Immature natural killer cell (primary cell): ENCODE measurements at regions not wholly inside any gene's neighbourhood (a gene's known extent, or its start where the extent isn't known, plus 50 kb on each side); places are given as distances from the start of the nearest gene placed in this dataset.

ENCODE experiments used
- DNase-seq, 3 donors: peaks; one replicate each; pipeline ENCODE4 v3.0.0; 2022; ENCODE audit warnings: mixed read lengths in 1 of 3
- H3K27ac Mint-ChIP-seq, 6 donors: one replicate each; pipeline ENCODE4 v1.8.0; 2020; ENCODE audit warnings: mixed read lengths in 6 of 6, mild to moderate bottlenecking in 5 of 6, inconsistent platforms in 4 of 6, moderate library complexity in 3 of 6
- H3K27me3 Mint-ChIP-seq, 3 donors: one replicate each; pipeline ENCODE4 v1.8.0; 2020 to 2021; ENCODE audit warnings: low read depth in 3 of 3, mild to moderate bottlenecking in 3 of 3, mixed read lengths in 3 of 3, moderate library complexity in 3 of 3, inconsistent platforms in 1 of 3
- H3K36me3 Mint-ChIP-seq, 3 donors: one replicate each; pipeline ENCODE4 v1.8.0; 2020; ENCODE audit warnings: mixed read lengths in 3 of 3, inconsistent platforms in 2 of 3, mild to moderate bottlenecking in 2 of 3
- H3K4me1 Mint-ChIP-seq, 2 donors: one replicate each; pipeline ENCODE4 v1.8.0; 2020; ENCODE audit warnings: inconsistent platforms in 2 of 2, mild to moderate bottlenecking in 2 of 2, mixed read lengths in 2 of 2, moderate library complexity in 1 of 2
- H3K4me3 Mint-ChIP-seq, 5 donors: one replicate each; pipeline ENCODE4 v1.8.0; 2020; ENCODE audit warnings: mild to moderate bottlenecking in 5 of 5, mixed read lengths in 5 of 5, inconsistent platforms in 3 of 5, moderate library complexity in 3 of 5
- H3K9me3 Mint-ChIP-seq, 6 donors: one replicate each; pipeline ENCODE4 v1.8.0; 2020; ENCODE audit warnings: mild to moderate bottlenecking in 6 of 6, mixed read lengths in 6 of 6, inconsistent platforms in 4 of 6, moderate library complexity in 3 of 6

GRCh38 chr2:226447338-226448300, 352.0 kb downstream of the IRS1 start:
- Mint-ChIP-seq H3K27me3 (no peaks in the 10 kb centered on the region), H3K4me1 (no peaks in the 10 kb centered on the region), H3K9me3 (peaks cover 0 to 2% (median 0%) of the 10 kb centered on the region in 6 donors), H3K27ac (no peak overlapping the region), H3K4me3 (no peak overlapping the region), H3K36me3 (no peaks in the 10 kb centered on the region)
- DNase-seq = no peak

GRCh38 chr2:226446406-226447001, 353.1 kb downstream of the IRS1 start:
- H3K27ac Mint-ChIP-seq = no peak overlapping the region
- DNase-seq = no peak
- no peaks in the 10 kb centered on the region for H3K27me3 Mint-ChIP-seq
- no peaks in the 10 kb centered on the region for H3K36me3 Mint-ChIP-seq
- no peak overlapping the region for H3K4me3 Mint-ChIP-seq
- H3K4me1 Mint-ChIP-seq = no peaks in the 10 kb centered on the region
- peaks cover 0 to 5% (median 0%) of the 10 kb centered on the region in 6 donors for H3K9me3 Mint-ChIP-seq

- DNase-seq = no peak
- Mint-ChIP-seq H3K27ac (no peak overlapping the region), H3K4me3 (no peak overlapping the region), H3K36me3 (no peaks in the 10 kb centered on the region), H3K9me3 (peaks cover 0 to 5% (median 0%) of the 10 kb centered on the region in 6 donors), H3K4me1 (no peaks in the 10 kb centered on the region), H3K27me3 (peaks cover 0 to 1% (median 0%) of the 10 kb centered on the region in 3 donors)
These were observed 354.3 kb downstream of the IRS1 start for GRCh38 chr2:226445216-226445861.

- DNase-seq = no peak
- Mint-ChIP-seq H3K4me1 (no peaks in the 10 kb centered on the region), H3K36me3 (no peaks in the 10 kb centered on the region), H3K27me3 (peaks cover 0 to 1% (median 0%) of the 10 kb centered on the region in 3 donors), H3K9me3 (peaks cover 0 to 6% (median 0%) of the 10 kb centered on the region in 6 donors), H3K27ac (no peak overlapping the region), H3K4me3 (no peak overlapping the region)
These were observed 356.5 kb downstream of the IRS1 start for GRCh38 chr2:226443112-226443511.

GRCh38 chr2:226440127-226440918, 359.3 kb downstream of the IRS1 start:
- H3K9me3 Mint-ChIP-seq = peaks cover 0 to 6% (median 0%) of the 10 kb centered on the region in 6 donors
- H3K27me3 Mint-ChIP-seq = peaks cover 0 to 11% (median 1%) of the 10 kb centered on the region in 3 donors
- H3K4me1 Mint-ChIP-seq = no peaks in the 10 kb centered on the region
- H3K4me3 Mint-ChIP-seq = no peak overlapping the region
- no peaks in the 10 kb centered on the region for H3K36me3 Mint-ChIP-seq
- no peak for DNase-seq
- H3K27ac Mint-ChIP-seq = no peak overlapping the region

GRCh38 chr2:226439337-226439736, 360.3 kb downstream of the IRS1 start:
- peaks cover 0 to 7% (median 2%) of the 10 kb centered on the region in 6 donors for H3K9me3 Mint-ChIP-seq

GRCh38 chr2:226435146-226435545, 364.5 kb downstream of the IRS1 start:
- no peak overlapping the region for H3K27ac Mint-ChIP-seq

More at GRCh38 chr2:226439337-226439736, 360.3 kb downstream of the IRS1 start:
- Mint-ChIP-seq H3K4me1 (no peaks in the 10 kb centered on the region), H3K27me3 (peaks cover 0 to 11% (median 1%) of the 10 kb centered on the region in 3 donors), H3K4me3 (no peak overlapping the region), H3K27ac (no peak overlapping the region), H3K36me3 (no peaks in the 10 kb centered on the region)
- DNase-seq = no peak

DNA sequence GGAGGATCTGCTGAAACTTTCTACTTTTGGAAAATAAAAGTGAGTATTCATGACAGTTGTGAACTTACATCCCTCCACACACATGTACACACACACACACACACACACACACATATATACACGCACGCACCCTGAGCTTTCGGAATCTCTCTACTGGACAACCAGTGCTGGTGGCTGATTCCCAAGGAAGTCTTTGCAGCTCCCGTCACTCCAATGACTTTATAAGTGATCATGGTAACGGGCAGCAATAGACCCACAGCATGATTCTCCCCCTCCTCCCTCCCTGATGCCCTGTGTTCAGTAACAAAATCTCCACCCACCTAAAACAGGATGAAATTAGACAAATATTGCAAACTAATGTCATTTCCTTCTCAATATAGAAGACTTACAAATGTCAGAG, 364.9 kb downstream of the IRS1 start:
- Mint-ChIP-seq H3K27me3 (peaks cover 0 to 12% (median 0%) of the 10 kb centered on the region in 3 donors), H3K36me3 (no peaks in the 10 kb centered on the region), H3K4me1 (no peaks in the 10 kb centered on the region), H3K4me3 (no peak overlapping the region), H3K27ac (no peak overlapping the region), H3K9me3 (peaks cover 0 to 7% (median 3%) of the 10 kb centered on the region in 6 donors)
- DNase-seq = no peak

More at GRCh38 chr2:226435146-226435545, 364.5 kb downstream of the IRS1 start:
- Mint-ChIP-seq H3K4me3 (no peak overlapping the region), H3K4me1 (no peaks in the 10 kb centered on the region), H3K36me3 (no peaks in the 10 kb centered on the region), H3K9me3 (peaks cover 0 to 7% (median 3%) of the 10 kb centered on the region in 6 donors), H3K27me3 (peaks cover 0 to 11% (median 0%) of the 10 kb centered on the region in 3 donors)
- no peak for DNase-seq

GRCh38 chr2:226431288-226431948, 368.2 kb downstream of the IRS1 start:
- peaks cover 0 to 7% (median 1%) of the 10 kb centered on the region in 6 donors for H3K9me3 Mint-ChIP-seq
- peaks cover 0 to 5% (median 0%) of the 10 kb centered on the region in 3 donors for H3K27me3 Mint-ChIP-seq
- DNase-seq = no peak
- no peak overlapping the region for H3K27ac Mint-ChIP-seq
- H3K4me3 Mint-ChIP-seq = no peak overlapping the region
- H3K36me3 Mint-ChIP-seq = no peaks in the 10 kb centered on the region
- no peaks in the 10 kb centered on the region for H3K4me1 Mint-ChIP-seq

- Mint-ChIP-seq H3K4me3 (no peak overlapping the region), H3K27ac (no peak overlapping the region), H3K4me1 (no peaks in the 10 kb centered on the region), H3K27me3 (peaks cover 0 to 4% (median 0%) of the 10 kb centered on the region in 3 donors), H3K36me3 (no peaks in the 10 kb centered on the region), H3K9me3 (peaks cover 0 to 4% (median 0%) of the 10 kb centered on the region in 6 donors)
- no peak for DNase-seq
These were observed 370.1 kb downstream of the IRS1 start for GRCh38 chr2:226429476-226429875.

DNA sequence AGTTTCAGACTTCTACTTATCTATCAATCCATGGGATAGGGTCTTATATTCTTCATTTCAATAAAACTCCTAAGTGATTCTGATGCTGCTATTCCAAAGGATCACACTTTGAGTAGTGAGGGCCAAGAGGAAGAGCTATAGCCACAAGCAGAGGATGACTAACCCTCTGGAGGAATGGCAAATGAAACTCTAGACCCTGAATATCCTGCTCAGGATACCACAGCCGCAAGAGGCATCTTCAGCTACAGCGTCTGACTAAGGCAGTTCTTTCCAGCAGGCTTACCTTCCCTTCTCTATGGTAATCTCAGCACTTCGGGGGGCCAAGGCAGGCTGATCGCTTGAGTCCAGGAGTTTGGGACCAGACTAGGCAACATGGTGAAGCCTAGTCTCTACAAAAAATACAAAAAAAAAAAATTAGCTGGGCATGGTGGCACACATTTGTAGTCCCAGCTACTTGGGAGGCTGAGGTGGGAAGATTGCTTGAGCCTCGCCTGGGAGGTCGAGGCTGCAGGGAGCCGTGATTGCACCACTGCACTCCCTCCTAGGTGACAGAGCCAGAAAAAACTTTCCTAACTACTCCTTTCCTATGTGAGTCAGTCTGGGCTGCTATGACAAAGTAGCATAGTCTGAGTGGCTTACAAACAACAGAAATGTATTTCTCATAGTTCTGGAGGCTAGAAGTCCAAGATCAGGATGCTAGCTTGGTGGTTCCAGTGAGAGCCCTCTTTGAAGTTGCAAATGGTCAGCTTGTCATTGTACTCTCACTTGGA, 371.9 kb downstream of the IRS1 start:
- peaks cover 5 to 11% of the 10 kb centered on the region in 2 donors for H3K4me1 Mint-ChIP-seq
- H3K27ac Mint-ChIP-seq = no peak overlapping the region
- no peak overlapping the region for H3K4me3 Mint-ChIP-seq
- H3K9me3 Mint-ChIP-seq = peaks cover 0 to 4% (median 0%) of the 10 kb centered on the region in 6 donors
- H3K27me3 Mint-ChIP-seq = peaks cover 0 to 6% (median 1%) of the 10 kb centered on the region in 3 donors
- no peak for DNase-seq
- no peaks in the 10 kb centered on the region for H3K36me3 Mint-ChIP-seq

- H3K27ac Mint-ChIP-seq = no peak overlapping the region
- peaks cover 0 to 2% (median 0%) of the 10 kb centered on the region in 6 donors for H3K9me3 Mint-ChIP-seq
- no peak overlapping the region for H3K4me3 Mint-ChIP-seq
- peaks cover 0 to 6% (median 2%) of the 10 kb centered on the region in 3 donors for H3K27me3 Mint-ChIP-seq
- H3K4me1 Mint-ChIP-seq = peaks cover 5 to 11% of the 10 kb centered on the region in 2 donors
- no peak for DNase-seq
- H3K36me3 Mint-ChIP-seq = no peaks in the 10 kb centered on the region
These were observed 373.3 kb downstream of the IRS1 start for GRCh38 chr2:226426292-226426736.
